ENCODE measurements at regions not wholly inside any gene's neighbourhood (a gene's known extent, or its start where the extent isn't known, plus 50 kb on each side); places are given as distances from the start of the nearest gene placed in this dataset.
A peak's percentile ranks its signal among the peaks of the same experiment; 100 is the strongest.

DNA sequence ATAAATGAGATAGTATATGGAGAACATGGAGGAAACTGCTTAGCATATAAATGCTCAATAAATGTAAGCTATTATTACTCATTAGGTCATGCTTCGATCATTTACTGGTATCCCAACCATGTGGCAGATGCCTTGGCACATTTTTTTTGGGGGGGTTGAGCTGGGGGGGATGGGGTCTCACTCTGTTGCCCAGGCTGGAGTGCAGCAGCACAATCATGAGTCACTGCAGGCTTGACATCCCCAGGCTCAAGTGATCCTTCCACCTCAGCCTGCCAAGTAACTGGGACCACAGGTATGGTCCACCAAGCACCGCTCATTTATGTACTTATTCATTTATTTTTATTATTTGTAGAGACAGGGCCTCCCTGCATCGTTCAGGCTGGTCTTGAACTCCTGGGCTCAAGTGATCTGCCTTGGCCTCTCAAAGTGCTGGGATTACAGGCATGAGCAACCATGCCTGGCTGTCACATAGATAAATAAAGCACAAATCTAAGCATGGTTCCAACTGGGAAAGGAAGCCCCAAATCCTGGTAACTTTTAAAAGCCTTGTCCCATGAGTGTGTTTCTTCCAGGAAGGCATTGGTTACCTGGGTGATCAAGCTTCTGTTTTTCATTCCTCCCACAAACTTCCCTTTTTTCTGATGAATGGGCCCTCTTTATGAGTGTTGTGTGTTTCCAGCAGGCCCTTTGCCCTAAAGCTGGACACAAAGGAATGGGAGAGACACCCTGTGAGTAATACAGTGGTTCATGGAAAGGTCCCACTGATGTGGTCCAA is 147.4 kb upstream of the UMPS start:
- Histone ChIP-seq H3K4me2 (ENCODE audit: extremely low read depth, insufficient read depth, low read length) (no peak overlapping the region), H3K36me3 (ENCODE audit: control insufficient read depth, insufficient read depth, low read length) (no peaks in the 10 kb centered on the region), H3K27me3 (ENCODE audit: control insufficient read depth, insufficient read depth, low read length) (peaks cover 29% of the 10 kb centered on the region), H2AFZ (ENCODE audit: low read length) (no peak overlapping the region), H3K4me3 (replicated peaks in 1 of 4; ENCODE audit: control extremely low read depth in 1 of 4, insufficient read depth in 1 of 4, low read depth in 3 of 4, low read length in 4 of 4) (no peak overlapping the region), H3K27ac (ENCODE audit: insufficient read depth, low read length) (no peak overlapping the region), H3K9ac (ENCODE audit: insufficient read depth, low read length) (no peak overlapping the region), H3K4me1 (ENCODE audit: control insufficient read depth, extremely low read depth, insufficient read depth, low read length) (no peaks in the 10 kb centered on the region), H3K9me3 (ENCODE audit: control insufficient read depth, insufficient read depth, low read depth, low read length) (no peaks in the 10 kb centered on the region), H4K20me1 (ENCODE audit: control insufficient read depth, extremely low read depth, insufficient read depth, low read length) (no peaks in the 10 kb centered on the region), H3K79me2 (ENCODE audit: control insufficient read depth, insufficient read depth, low read length) (no peaks in the 10 kb centered on the region)
- no peak for TF ChIP-seq EZH2 (IDR thresholded peaks at IDR 0.05; ENCODE audit: low read length, missing control alignments)
- TF ChIP-seq, protein P1, sequence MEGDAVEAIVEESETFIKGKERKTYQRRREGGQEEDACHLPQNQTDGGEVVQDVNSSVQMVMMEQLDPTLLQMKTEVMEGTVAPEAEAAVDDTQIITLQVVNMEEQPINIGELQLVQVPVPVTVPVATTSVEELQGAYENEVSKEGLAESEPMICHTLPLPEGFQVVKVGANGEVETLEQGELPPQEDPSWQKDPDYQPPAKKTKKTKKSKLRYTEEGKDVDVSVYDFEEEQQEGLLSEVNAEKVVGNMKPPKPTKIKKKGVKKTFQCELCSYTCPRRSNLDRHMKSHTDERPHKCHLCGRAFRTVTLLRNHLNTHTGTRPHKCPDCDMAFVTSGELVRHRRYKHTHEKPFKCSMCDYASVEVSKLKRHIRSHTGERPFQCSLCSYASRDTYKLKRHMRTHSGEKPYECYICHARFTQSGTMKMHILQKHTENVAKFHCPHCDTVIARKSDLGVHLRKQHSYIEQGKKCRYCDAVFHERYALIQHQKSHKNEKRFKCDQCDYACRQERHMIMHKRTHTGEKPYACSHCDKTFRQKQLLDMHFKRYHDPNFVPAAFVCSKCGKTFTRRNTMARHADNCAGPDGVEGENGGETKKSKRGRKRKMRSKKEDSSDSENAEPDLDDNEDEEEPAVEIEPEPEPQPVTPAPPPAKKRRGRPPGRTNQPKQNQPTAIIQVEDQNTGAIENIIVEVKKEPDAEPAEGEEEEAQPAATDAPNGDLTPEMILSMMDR (conservative IDR thresholded peaks at IDR 0.05 in 1 of 2, IDR thresholded peaks at IDR 0.05 in 1 of 2; ENCODE audit: low read depth in 1 of 2, low read length in 2 of 2), result no peak
- peak in 1 of 2 donors; percentile 38 for DNase-seq (ENCODE audit: low read depth in 2 of 2)

DNA sequence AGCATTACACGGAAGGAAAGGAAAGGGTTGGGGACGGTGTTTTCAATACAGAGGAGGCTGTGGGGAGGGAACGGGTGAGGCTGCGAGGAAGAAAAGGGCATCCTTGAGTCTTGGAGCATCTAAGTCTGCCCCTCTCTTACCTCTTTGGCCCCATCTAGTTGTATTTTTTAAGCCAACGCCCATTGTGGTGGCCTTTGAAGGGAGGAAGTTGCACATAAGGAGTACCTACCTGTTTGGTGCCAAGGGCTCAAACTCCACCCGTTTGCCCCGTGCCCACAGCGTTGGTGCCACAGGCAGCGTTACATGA is 146.1 kb upstream of the UMPS start:
- Histone ChIP-seq H3K36me3 (ENCODE audit: control insufficient read depth, insufficient read depth, low read length) (no peaks in the 10 kb centered on the region), H3K4me2 (ENCODE audit: extremely low read depth, insufficient read depth, low read length) (no peak overlapping the region), H3K4me3 (replicated peaks in 1 of 4; ENCODE audit: control extremely low read depth in 1 of 4, insufficient read depth in 1 of 4, low read depth in 3 of 4, low read length in 4 of 4) (peak overlapping the region in 2 of 4 experiments; percentile 33 to 40), H3K27me3 (ENCODE audit: control insufficient read depth, insufficient read depth, low read length) (peaks cover 26% of the 10 kb centered on the region), H3K9me3 (ENCODE audit: control insufficient read depth, insufficient read depth, low read depth, low read length) (no peaks in the 10 kb centered on the region), H2AFZ (ENCODE audit: low read length) (no peak overlapping the region), H3K9ac (ENCODE audit: insufficient read depth, low read length) (no peak overlapping the region), H4K20me1 (ENCODE audit: control insufficient read depth, extremely low read depth, insufficient read depth, low read length) (no peaks in the 10 kb centered on the region), H3K79me2 (ENCODE audit: control insufficient read depth, insufficient read depth, low read length) (no peaks in the 10 kb centered on the region), H3K4me1 (ENCODE audit: control insufficient read depth, extremely low read depth, insufficient read depth, low read length) (no peaks in the 10 kb centered on the region), H3K27ac (ENCODE audit: insufficient read depth, low read length) (no peak overlapping the region)
- peak; percentile 48 for TF ChIP-seq EZH2 (IDR thresholded peaks at IDR 0.05; ENCODE audit: low read length, missing control alignments)
- TF ChIP-seq, protein P1 (conservative IDR thresholded peaks at IDR 0.05 in 1 of 2, IDR thresholded peaks at IDR 0.05 in 1 of 2; ENCODE audit: low read depth in 1 of 2, low read length in 2 of 2), result no peak
- no peak for DNase-seq (ENCODE audit: low read depth in 2 of 2)

DNA sequence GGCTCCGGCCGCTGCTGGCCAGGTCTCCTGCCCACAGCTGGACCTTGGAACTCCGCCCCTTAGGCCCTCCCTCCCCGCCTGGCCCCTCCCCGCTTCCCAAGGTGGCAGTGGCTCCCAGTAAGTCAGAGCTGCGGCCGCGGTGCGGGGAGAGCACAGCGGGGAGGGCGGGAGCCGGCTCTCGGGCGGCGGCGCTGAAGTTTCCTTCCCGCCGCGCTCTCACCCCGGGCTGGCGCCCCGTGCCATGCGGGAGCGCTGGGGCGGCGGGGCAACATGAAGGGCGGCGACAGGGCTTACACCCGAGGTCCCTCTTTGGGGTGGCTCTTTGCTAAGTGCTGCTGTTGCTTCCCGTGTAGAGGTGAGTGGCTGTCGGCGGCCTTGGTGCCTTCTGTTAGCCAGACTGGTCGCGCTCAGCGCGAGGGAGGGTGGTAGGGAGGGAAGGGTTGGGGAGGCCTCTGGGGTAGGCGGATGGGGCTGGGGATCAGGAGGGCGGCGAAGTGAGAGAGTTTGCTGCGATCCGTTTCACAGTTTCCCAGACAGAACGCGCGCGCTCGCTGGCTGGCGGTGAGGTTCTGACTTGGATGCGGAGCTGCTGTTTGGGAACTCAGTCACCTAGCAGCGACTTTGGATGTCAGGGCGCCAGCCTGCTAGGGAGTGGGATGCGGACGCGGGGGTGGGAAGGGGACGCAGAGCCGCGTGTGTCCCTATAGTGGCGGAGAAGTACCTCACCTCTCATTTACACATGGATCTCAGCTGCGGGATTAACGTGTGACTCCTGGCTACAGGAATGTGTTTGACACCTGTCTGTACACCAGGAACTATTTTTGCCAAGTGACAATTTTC is 145.5 kb upstream of the UMPS start:
- H3K36me3 ChIP-seq (ENCODE audit: control insufficient read depth, insufficient read depth, low read length), result no peaks in the 10 kb centered on the region
- H3K27ac ChIP-seq (ENCODE audit: insufficient read depth, low read length), result no peak overlapping the region
- no peaks in the 10 kb centered on the region for H3K9me3 ChIP-seq (ENCODE audit: control insufficient read depth, insufficient read depth, low read depth, low read length)
- peak; percentile 30 to 67 for DNase-seq (ENCODE audit: low read depth in 2 of 2)
- peak; percentile 61 for TF ChIP-seq EZH2 (IDR thresholded peaks at IDR 0.05; ENCODE audit: low read length, missing control alignments)
- TF ChIP-seq, protein P1 (conservative IDR thresholded peaks at IDR 0.05 in 1 of 2, IDR thresholded peaks at IDR 0.05 in 1 of 2; ENCODE audit: low read depth in 1 of 2, low read length in 2 of 2), result no peak
- peak overlapping the region; percentile 59 for H3K4me2 ChIP-seq (ENCODE audit: extremely low read depth, insufficient read depth, low read length)
- peak overlapping the region; percentile 10 for H2AFZ ChIP-seq (ENCODE audit: low read length)
- no peak overlapping the region for H3K9ac ChIP-seq (ENCODE audit: insufficient read depth, low read length)
- H3K27me3 ChIP-seq (ENCODE audit: control insufficient read depth, insufficient read depth, low read length), result peaks cover 26% of the 10 kb centered on the region
- peak overlapping the region; percentile 23 to 47 (median 38) for H3K4me3 ChIP-seq (replicated peaks in 1 of 4; ENCODE audit: control extremely low read depth in 1 of 4, insufficient read depth in 1 of 4, low read depth in 3 of 4, low read length in 4 of 4)
- no peaks in the 10 kb centered on the region for H3K79me2 ChIP-seq (ENCODE audit: control insufficient read depth, insufficient read depth, low read length)
- no peaks in the 10 kb centered on the region for H3K4me1 ChIP-seq (ENCODE audit: control insufficient read depth, extremely low read depth, insufficient read depth, low read length)
- H4K20me1 ChIP-seq (ENCODE audit: control insufficient read depth, extremely low read depth, insufficient read depth, low read length), result no peaks in the 10 kb centered on the region

Data from fibroblast of lung (primary cell).